H9 (cell line): ENCODE measurements at regions not wholly inside any gene's neighbourhood (a gene's known extent, or its start where the extent isn't known, plus 50 kb on each side); places are given as distances from the start of the nearest gene placed in this dataset.

ENCODE experiments used
- DNase-seq: peaks from one replicate; pipeline ENCODE4 v3.0.0-alpha.2; 2017
- H2AFZ ChIP-seq: one replicate; pipeline ENCODE4 v1.6.1; 2013; ENCODE audit warnings: mild to moderate bottlenecking, low read length, control low read depth, moderate library complexity
- H2AK5ac ChIP-seq: 2 replicates; pipeline ENCODE4 v1.6.1; 2013; ENCODE audit warnings: low read length, control low read depth, mixed read lengths; ENCODE audit not compliant: insufficient read length
- H2BK120ac ChIP-seq: one replicate; pipeline ENCODE4 v1.6.1; 2013; ENCODE audit warnings: low read depth, mild to moderate bottlenecking, low read length, control low read depth, inconsistent platforms; ENCODE audit not compliant: poor library complexity, severe bottlenecking
- H2BK12ac ChIP-seq: 2 replicates; pipeline ENCODE4 v1.6.1; 2013; ENCODE audit warnings: low read length, control low read depth, mixed read lengths, low read depth; ENCODE audit not compliant: insufficient read length
- H2BK15ac ChIP-seq: 2 replicates; pipeline ENCODE4 v1.6.1; 2013; ENCODE audit warnings: low read depth, low read length, control low read depth
- H2BK20ac ChIP-seq: one replicate; pipeline ENCODE4 v1.6.1; 2013; ENCODE audit warnings: low read depth, mild to moderate bottlenecking, low read length, control low read depth, inconsistent platforms; ENCODE audit not compliant: poor library complexity, severe bottlenecking
- H2BK5ac ChIP-seq: 2 replicates; pipeline ENCODE4 v1.6.1; 2013; ENCODE audit warnings: low read length, control low read depth, mixed read lengths; ENCODE audit not compliant: insufficient read length
- H3K14ac ChIP-seq: 2 replicates; pipeline ENCODE4 v1.6.1; 2013; ENCODE audit warnings: low read length, control low read depth; ENCODE audit not compliant: insufficient read depth
- H3K18ac ChIP-seq: 2 replicates; pipeline ENCODE4 v1.6.1; 2013; ENCODE audit warnings: low read depth, mild to moderate bottlenecking, mixed read lengths, low read length, control low read depth; ENCODE audit not compliant: insufficient read length
- H3K23ac ChIP-seq: 2 replicates; pipeline ENCODE4 v1.6.1; 2013; ENCODE audit warnings: low read length, control low read depth, mixed read lengths, low read depth; ENCODE audit not compliant: insufficient read length
- H3K23me2 ChIP-seq: 2 replicates; pipeline ENCODE4 v1.6.1; 2013; ENCODE audit warnings: low read depth, mild to moderate bottlenecking, mixed read lengths, low read length, control low read depth; ENCODE audit not compliant: insufficient read length, poor library complexity, severe bottlenecking
- H3K27ac ChIP-seq: 2 replicates; pipeline ENCODE4 v1.5.1; 2013; ENCODE audit warnings: low read length, control low read depth, mixed read lengths, low read depth; ENCODE audit not compliant: insufficient read length
- H3K27me3 ChIP-seq: 2 replicates; pipeline ENCODE4 v1.6.1; 2013; ENCODE audit warnings: low read length, control low read depth, inconsistent platforms; ENCODE audit not compliant: insufficient read depth
- H3K4ac ChIP-seq: 2 replicates; pipeline ENCODE4 v1.6.1; 2013; ENCODE audit warnings: low read depth, mild to moderate bottlenecking, control low read depth, inconsistent platforms, low read length, moderate library complexity
- H3K4me1 ChIP-seq: 2 replicates; pipeline ENCODE4 v1.6.1; 2013; ENCODE audit warnings: low read length, control low read depth, inconsistent platforms; ENCODE audit not compliant: insufficient read depth
- H3K4me2 ChIP-seq: 2 replicates; pipeline ENCODE4 v1.6.1; 2013; ENCODE audit warnings: low read length, control low read depth, mixed read lengths; ENCODE audit not compliant: insufficient read length, insufficient read depth
- H3K56ac ChIP-seq: 2 replicates; pipeline ENCODE4 v1.6.1; 2013; ENCODE audit warnings: low read depth, mild to moderate bottlenecking, mixed read lengths, low read length, control low read depth; ENCODE audit not compliant: insufficient read length
- H3K79me1 ChIP-seq: 2 replicates; pipeline ENCODE4 v1.6.1; 2013; ENCODE audit warnings: low read depth, mild to moderate bottlenecking, moderate library complexity, low read length, control low read depth, inconsistent platforms; ENCODE audit not compliant: insufficient read depth, poor library complexity, severe bottlenecking
- H3K79me2 ChIP-seq: 2 replicates; pipeline ENCODE4 v1.6.1; 2013; ENCODE audit warnings: low read length, control low read depth, inconsistent platforms; ENCODE audit not compliant: insufficient read depth
- H3K9ac ChIP-seq: 2 replicates; pipeline ENCODE4 v1.6.1; 2013; ENCODE audit warnings: low read length, control low read depth, mixed read lengths; ENCODE audit not compliant: insufficient read length; ENCODE audit errors: extremely low read depth
- H3K9me3 ChIP-seq: one replicate; pipeline ENCODE4 v1.6.1; 2013; ENCODE audit warnings: low read depth, low read length, inconsistent platforms; ENCODE audit not compliant: control insufficient read depth
- H3T11ph ChIP-seq: one replicate; pipeline ENCODE4 v1.6.1; 2013; ENCODE audit warnings: mild to moderate bottlenecking, low read length, control low read depth, inconsistent platforms
- H4K20me1 ChIP-seq: one replicate; pipeline ENCODE4 v1.6.1; 2013; ENCODE audit not compliant: control insufficient read depth, insufficient read length, insufficient read depth
- H4K5ac ChIP-seq: 2 replicates; pipeline ENCODE4 v1.6.1; 2013; ENCODE audit warnings: low read depth, mild to moderate bottlenecking, mixed read lengths, low read length, control low read depth; ENCODE audit not compliant: insufficient read length
- H4K8ac ChIP-seq: replicated peaks from 2 replicates; pipeline ENCODE4 v1.6.1; 2013; ENCODE audit warnings: low read length, control low read depth, mixed read lengths, low read depth; ENCODE audit not compliant: insufficient read length
- H4K91ac ChIP-seq: 2 replicates; pipeline ENCODE4 v1.6.1; 2013; ENCODE audit warnings: low read depth, mild to moderate bottlenecking, moderate library complexity, mixed read lengths, low read length, control low read depth; ENCODE audit not compliant: insufficient read length
- H3K27ac Mint-ChIP-seq, 3 experiments: 2 replicates in 2 of 3; 3 replicates in 1 of 3; pipeline ENCODE4 v1.8.0; 2020 to 2021; ENCODE audit warnings: mixed read lengths in 3 of 3, mild to moderate bottlenecking in 1 of 3, moderate library complexity in 1 of 3
- H3K27me3 Mint-ChIP-seq: 2 replicates; pipeline ENCODE4 v1.8.0; 2021; ENCODE audit warnings: low read depth, mild to moderate bottlenecking, moderate library complexity, mixed read lengths
- H3K36me3 Mint-ChIP-seq, 3 experiments: 2 replicates in 2 of 3; 3 replicates in 1 of 3; pipeline ENCODE4 v1.8.0; 2020 to 2021; ENCODE audit warnings: low read depth in 3 of 3, mixed read lengths in 3 of 3; ENCODE audit not compliant: insufficient read depth in 1 of 3
- H3K4me1 Mint-ChIP-seq, 2 experiments: 2 replicates each; pipeline ENCODE4 v1.8.0; 2020; ENCODE audit warnings: mixed read lengths in 2 of 2
- H3K4me3 Mint-ChIP-seq, 2 experiments: 2 replicates in 1 of 2; 3 replicates in 1 of 2; pipeline ENCODE4 v1.8.0; 2020 to 2021; ENCODE audit warnings: mild to moderate bottlenecking in 2 of 2, mixed read lengths in 2 of 2, moderate library complexity in 1 of 2
- H3K9me3 Mint-ChIP-seq, 2 experiments: 2 replicates in 1 of 2; 3 replicates in 1 of 2; pipeline ENCODE4 v1.8.0; 2020; ENCODE audit warnings: mild to moderate bottlenecking in 2 of 2, mixed read lengths in 2 of 2, moderate library complexity in 1 of 2
- CTCF ChIP-seq: fragments of 200-600 bp; sonication (generic); conservative IDR thresholded peaks from 3 replicates; pipeline ENCODE4 v1.8.0; 2021; ENCODE audit warnings: antibody characterized with exemption, mild to moderate bottlenecking
- WGBS: extraction: QIAGEN DNeasy Blood & Tissue Kit; methylation state at CpG from one replicate; pipeline ENCODE4 v1.1.7; 2013; ENCODE audit warnings: missing lambda C conversion rate, low lambda C conversion rate, mixed read lengths; ENCODE audit not compliant: insufficient read length; ENCODE audit errors: extremely low coverage; 5-methylcytosine and 5-hydroxymethylcytosine counted together

DNA sequence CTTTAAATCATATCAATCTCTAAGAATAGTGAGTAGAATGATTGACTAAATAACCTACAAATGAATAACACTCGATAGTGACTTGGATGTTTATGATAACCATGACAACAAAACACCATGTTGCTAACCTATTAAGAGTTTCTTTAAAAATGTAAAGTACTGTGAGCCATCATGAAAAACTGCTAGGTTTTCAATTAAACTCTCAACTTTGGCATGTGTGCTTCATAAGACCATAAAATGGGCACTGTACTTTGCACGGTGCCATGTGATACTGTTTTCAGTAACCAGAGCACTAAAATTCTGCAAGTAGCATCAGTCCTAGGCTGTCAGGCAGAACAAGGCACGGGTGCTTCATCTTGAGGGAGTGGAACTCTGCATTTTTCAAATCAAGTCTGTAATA, 96.2 kb upstream of the TRIM77 start:
- WGBS: no CpG with 5 or more reads among the region's 3 CpGs
- H3K9me3 Mint-ChIP-seq: no peaks in the 10 kb centered on the region

More for the DNA sequence above, 96.2 kb upstream of the TRIM77 start:
- Mint-ChIP-seq H3K4me3 (no peak overlapping the region), H3K27me3 (no peaks in the 10 kb centered on the region), H3K27ac (no peak overlapping the region), H3K4me1 (peaks cover 4 to 6% of the 10 kb centered on the region in 2 experiments; a peak in 3 of 4 replicates), H3K36me3 (no peaks in the 10 kb centered on the region)
- H3K9me3 ChIP-seq: no peaks in the 10 kb centered on the region
- no peak overlapping the region for H4K91ac ChIP-seq
- H3K4me1 ChIP-seq: no peaks in the 10 kb centered on the region; the same call in 1 of the 2 replicates
- no peak overlapping the region for H3K14ac ChIP-seq
- H3K23me2 ChIP-seq: no peaks in the 10 kb centered on the region
- no peaks in the 10 kb centered on the region for H4K20me1 ChIP-seq
- no peak overlapping the region for H3T11ph ChIP-seq
- no peak overlapping the region for H3K18ac ChIP-seq
- H3K79me2 ChIP-seq: no peaks in the 10 kb centered on the region
- no peak overlapping the region for H2BK120ac ChIP-seq
- no peak for TF ChIP-seq CTCF
- H2AFZ ChIP-seq: no peak overlapping the region
- no peak overlapping the region for H3K56ac ChIP-seq
- H3K23ac ChIP-seq: no peak overlapping the region
- no peak overlapping the region for H2BK5ac ChIP-seq
- no peak overlapping the region for H4K5ac ChIP-seq
- no peak overlapping the region for H2BK12ac ChIP-seq
- no peak overlapping the region for H3K27ac ChIP-seq
- H3K27me3 ChIP-seq: no peaks in the 10 kb centered on the region
- no peak overlapping the region for H3K9ac ChIP-seq
- DNase-seq: no peak
- H3K79me1 ChIP-seq: no peaks in the 10 kb centered on the region
- no peak overlapping the region for H2BK20ac ChIP-seq
- H3K4me2 ChIP-seq: no peak overlapping the region
- H4K8ac ChIP-seq: no peak overlapping the region
- no peak overlapping the region for H3K4ac ChIP-seq
- no peak overlapping the region for H2BK15ac ChIP-seq
- H2AK5ac ChIP-seq: no peak overlapping the region
